Endothelial cell of umbilical vein (primary cell): ENCODE measurements at regions not wholly inside any gene's neighbourhood (a gene's known extent, or its start where the extent isn't known, plus 50 kb on each side); places are given as distances from the start of the nearest gene placed in this dataset.

Experiments
- CTCF ChIP-seq, 2 donors: IDR thresholded peaks; 1 replicate in 1 of 2; 2 replicates in 1 of 2; pipeline ENCODE4 v1.5.1; 2011; ENCODE audit warnings: low read length in 2 of 2, mild to moderate bottlenecking in 2 of 2, moderate library complexity in 2 of 2, control low read depth in 1 of 2, inconsistent platforms in 1 of 2, low read depth in 1 of 2; ENCODE audit not compliant: insufficient read depth in 1 of 2; ENCODE audit errors: extremely low read depth in 1 of 2
- EZH2 ChIP-seq: IDR thresholded peaks from 2 replicates; pipeline ENCODE4 v1.6.1; 2012; ENCODE audit warnings: borderline replicate concordance, low read depth, mild to moderate bottlenecking, moderate library complexity, low read length, inconsistent platforms; ENCODE audit not compliant: severe bottlenecking
- GATA2 ChIP-seq: IDR thresholded peaks from 2 replicates; pipeline ENCODE4 v1.7.0; 2011; ENCODE audit warnings: low read depth, mild to moderate bottlenecking, moderate library complexity, mixed read lengths, low read length; ENCODE audit not compliant: insufficient read length, insufficient read depth
- MYC ChIP-seq: IDR thresholded peaks from one replicate; pipeline ENCODE4 v1.6.1; 2011; ENCODE audit warnings: mild to moderate bottlenecking, low read depth, low read length
- POLR2A ChIP-seq: IDR thresholded peaks from 2 replicates; pipeline ENCODE4 v1.6.1; 2012; ENCODE audit warnings: low read depth, mild to moderate bottlenecking, control low read depth, low read length
- POLR2AphosphoS5 ChIP-seq: IDR thresholded peaks from 2 replicates; pipeline ENCODE4 v1.6.1; 2012; ENCODE audit warnings: low read depth, mild to moderate bottlenecking, control low read depth, low read length, moderate library complexity; ENCODE audit not compliant: insufficient read depth

- no peak for TF ChIP-seq CTCF (IDR thresholded peaks at IDR 0.05; ENCODE audit: extremely low read depth in 1 of 2, insufficient read depth in 1 of 2, low read depth in 1 of 2, low read length in 2 of 2)
- TF ChIP-seq MYC: no peak
- TF ChIP-seq POLR2A: no peak
- TF ChIP-seq EZH2: no peak
- no peak for TF ChIP-seq GATA2
- TF ChIP-seq POLR2AphosphoS5: no peak
Measured at GRCh38 chr1:5402618-5403017, 589.6 kb downstream of the NPHP4 start.
